ENCODE measurements at regions not wholly inside any gene's neighbourhood (a gene's known extent, or its start where the extent isn't known, plus 50 kb on each side); places are given as distances from the start of the nearest gene placed in this dataset.
"Not testable (repeated sequence)": the region's sequence is repeated elsewhere in the genome, so short reads cannot be mapped to it uniquely, and the experiment has no call there.

GRCh38 chr18:73531601-73532000 lies 616.0 kb downstream of the FBXO15 start:
- no peaks in the 10 kb centered on the region for H4K20me1 ChIP-seq (ENCODE audit: control insufficient read depth, extremely low read depth, insufficient read depth, low read length)
- H3K36me3 ChIP-seq (ENCODE audit: control insufficient read depth, insufficient read depth, low read length): no peaks in the 10 kb centered on the region
- TF ChIP-seq EZH2 (IDR thresholded peaks at IDR 0.05; ENCODE audit: low read length, missing control alignments): no peak
- no peak for TF ChIP-seq CTCF (conservative IDR thresholded peaks at IDR 0.05 in 1 of 2, IDR thresholded peaks at IDR 0.05 in 1 of 2; ENCODE audit: low read depth in 1 of 2, low read length in 2 of 2)

GRCh38 chr18:73528066-73528465 lies 619.6 kb downstream of the FBXO15 start:
- Histone ChIP-seq H3K4me1 (ENCODE audit: control insufficient read depth, extremely low read depth, insufficient read depth, low read length) (no peaks in the 10 kb centered on the region), H2AFZ (ENCODE audit: low read length) (no peak overlapping the region), H4K20me1 (ENCODE audit: control insufficient read depth, extremely low read depth, insufficient read depth, low read length) (no peaks in the 10 kb centered on the region), H3K27ac (ENCODE audit: insufficient read depth, low read length) (no peak overlapping the region), H3K36me3 (ENCODE audit: control insufficient read depth, insufficient read depth, low read length) (no peaks in the 10 kb centered on the region), H3K4me3 (replicated peaks in 1 of 4; ENCODE audit: control extremely low read depth in 1 of 4, insufficient read depth in 1 of 4, low read depth in 3 of 4, low read length in 4 of 4) (no peak overlapping the region), H3K79me2 (ENCODE audit: control insufficient read depth, insufficient read depth, low read length) (no peaks in the 10 kb centered on the region), H3K9ac (ENCODE audit: insufficient read depth, low read length) (no peak overlapping the region), H3K4me2 (ENCODE audit: extremely low read depth, insufficient read depth, low read length) (no peak overlapping the region), H3K27me3 (ENCODE audit: control insufficient read depth, insufficient read depth, low read length) (no peaks in the 10 kb centered on the region), H3K9me3 (ENCODE audit: control insufficient read depth, insufficient read depth, low read depth, low read length) (no peaks in the 10 kb centered on the region)
- DNase-seq (ENCODE audit: low read depth in 2 of 2): no peak
- TF ChIP-seq CTCF (conservative IDR thresholded peaks at IDR 0.05 in 1 of 2, IDR thresholded peaks at IDR 0.05 in 1 of 2; ENCODE audit: low read depth in 1 of 2, low read length in 2 of 2): no peak

More at GRCh38 chr18:73531601-73532000, 616.0 kb downstream of the FBXO15 start:
- Histone ChIP-seq H3K79me2 (ENCODE audit: control insufficient read depth, insufficient read depth, low read length) (no peaks in the 10 kb centered on the region), H3K27me3 (ENCODE audit: control insufficient read depth, insufficient read depth, low read length) (no peaks in the 10 kb centered on the region), H3K9me3 (ENCODE audit: control insufficient read depth, insufficient read depth, low read depth, low read length) (no peaks in the 10 kb centered on the region), H2AFZ (ENCODE audit: low read length) (no peak overlapping the region), H3K9ac (ENCODE audit: insufficient read depth, low read length) (no peak overlapping the region), H3K4me1 (ENCODE audit: control insufficient read depth, extremely low read depth, insufficient read depth, low read length) (no peaks in the 10 kb centered on the region), H3K27ac (ENCODE audit: insufficient read depth, low read length) (no peak overlapping the region), H3K4me3 (replicated peaks in 1 of 4; ENCODE audit: control extremely low read depth in 1 of 4, insufficient read depth in 1 of 4, low read depth in 3 of 4, low read length in 4 of 4) (no peak overlapping the region), H3K4me2 (ENCODE audit: extremely low read depth, insufficient read depth, low read length) (no peak overlapping the region)
- DNase-seq (ENCODE audit: low read depth in 2 of 2): no peak

GRCh38 chr18:73520229-73520628 lies 627.4 kb downstream of the FBXO15 start:
- H3K79me2 ChIP-seq (ENCODE audit: control insufficient read depth, insufficient read depth, low read length): no peaks in the 10 kb centered on the region
- no peak overlapping the region for H3K4me2 ChIP-seq (ENCODE audit: extremely low read depth, insufficient read depth, low read length)
- H3K4me1 ChIP-seq (ENCODE audit: control insufficient read depth, extremely low read depth, insufficient read depth, low read length): no peaks in the 10 kb centered on the region
- no peak overlapping the region for H3K4me3 ChIP-seq (replicated peaks in 1 of 4; ENCODE audit: control extremely low read depth in 1 of 4, insufficient read depth in 1 of 4, low read depth in 3 of 4, low read length in 4 of 4)
- H3K9me3 ChIP-seq (ENCODE audit: control insufficient read depth, insufficient read depth, low read depth, low read length): no peaks in the 10 kb centered on the region
- H2AFZ ChIP-seq (ENCODE audit: low read length): no peak overlapping the region
- TF ChIP-seq EZH2 (IDR thresholded peaks at IDR 0.05; ENCODE audit: low read length, missing control alignments) (no peak), CTCF (conservative IDR thresholded peaks at IDR 0.05 in 1 of 2, IDR thresholded peaks at IDR 0.05 in 1 of 2; ENCODE audit: low read depth in 1 of 2, low read length in 2 of 2) (no peak)
- H3K27ac ChIP-seq (ENCODE audit: insufficient read depth, low read length): no peak overlapping the region
- no peak overlapping the region for H3K9ac ChIP-seq (ENCODE audit: insufficient read depth, low read length)
- peak in 1 of 2 donors; percentile 6 for DNase-seq (ENCODE audit: low read depth in 2 of 2)
- no peaks in the 10 kb centered on the region for H4K20me1 ChIP-seq (ENCODE audit: control insufficient read depth, extremely low read depth, insufficient read depth, low read length)
- no peaks in the 10 kb centered on the region for H3K27me3 ChIP-seq (ENCODE audit: control insufficient read depth, insufficient read depth, low read length)
- H3K36me3 ChIP-seq (ENCODE audit: control insufficient read depth, insufficient read depth, low read length): no peaks in the 10 kb centered on the region

- not testable (repeated sequence) for H3K79me2 ChIP-seq (ENCODE audit: control insufficient read depth, insufficient read depth, low read length); H3K9ac ChIP-seq (ENCODE audit: insufficient read depth, low read length); H3K9me3 ChIP-seq (ENCODE audit: control insufficient read depth, insufficient read depth, low read depth, low read length); DNase-seq (ENCODE audit: low read depth in 2 of 2); H3K27me3 ChIP-seq (ENCODE audit: control insufficient read depth, insufficient read depth, low read length); H3K4me2 ChIP-seq (ENCODE audit: extremely low read depth, insufficient read depth, low read length); H3K4me1 ChIP-seq (ENCODE audit: control insufficient read depth, extremely low read depth, insufficient read depth, low read length); H4K20me1 ChIP-seq (ENCODE audit: control insufficient read depth, extremely low read depth, insufficient read depth, low read length); H2AFZ ChIP-seq (ENCODE audit: low read length); H3K27ac ChIP-seq (ENCODE audit: insufficient read depth, low read length); H3K36me3 ChIP-seq (ENCODE audit: control insufficient read depth, insufficient read depth, low read length); H3K4me3 ChIP-seq (replicated peaks in 1 of 4; ENCODE audit: control extremely low read depth in 1 of 4, insufficient read depth in 1 of 4, low read depth in 3 of 4, low read length in 4 of 4)
Measured at GRCh38 chr18:73516056-73516455, 631.6 kb downstream of the FBXO15 start.

All from fibroblast of lung (primary cell).